ENCODE measurements at regions not wholly inside any gene's neighbourhood (a gene's known extent, or its start where the extent isn't known, plus 50 kb on each side); places are given as distances from the start of the nearest gene placed in this dataset.

DNA sequence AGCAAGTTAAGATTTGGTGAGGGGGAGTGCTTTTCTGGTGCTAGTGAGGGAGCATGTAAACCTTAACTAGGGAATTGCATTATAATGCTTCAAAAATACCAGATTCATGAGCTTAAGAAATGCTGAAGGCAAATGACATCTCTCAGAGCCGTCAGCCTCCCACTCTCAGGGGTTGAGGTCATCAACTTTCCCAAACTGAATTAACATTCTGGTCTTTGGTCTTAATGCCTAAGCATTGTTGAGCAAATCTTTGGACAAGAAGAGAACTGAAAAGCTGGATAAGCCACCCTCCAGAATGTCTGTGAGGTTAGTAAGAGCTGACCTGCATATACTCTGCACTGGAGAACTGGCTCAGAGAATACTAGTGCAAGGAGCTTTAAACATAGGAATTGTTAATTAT is 124.9 kb upstream of the GAP43 start:
- Histone ChIP-seq H3K4me3 (no peak overlapping the region), H3K36me3 (no peaks in the 10 kb centered on the region), H3K4me1 (no peaks in the 10 kb centered on the region), H3K27me3 (no peaks in the 10 kb centered on the region), H3K27ac (no peak overlapping the region), H3K9me3 (no peaks in the 10 kb centered on the region)
- 44 to 59% methylated on average over 1 of the region's 1 CpG for WGBS, 2 donors
- no peak for DNase-seq
- intact Hi-C loops (cut with DNase I), result no loop called here
- TF ChIP-seq, protein P1, sequence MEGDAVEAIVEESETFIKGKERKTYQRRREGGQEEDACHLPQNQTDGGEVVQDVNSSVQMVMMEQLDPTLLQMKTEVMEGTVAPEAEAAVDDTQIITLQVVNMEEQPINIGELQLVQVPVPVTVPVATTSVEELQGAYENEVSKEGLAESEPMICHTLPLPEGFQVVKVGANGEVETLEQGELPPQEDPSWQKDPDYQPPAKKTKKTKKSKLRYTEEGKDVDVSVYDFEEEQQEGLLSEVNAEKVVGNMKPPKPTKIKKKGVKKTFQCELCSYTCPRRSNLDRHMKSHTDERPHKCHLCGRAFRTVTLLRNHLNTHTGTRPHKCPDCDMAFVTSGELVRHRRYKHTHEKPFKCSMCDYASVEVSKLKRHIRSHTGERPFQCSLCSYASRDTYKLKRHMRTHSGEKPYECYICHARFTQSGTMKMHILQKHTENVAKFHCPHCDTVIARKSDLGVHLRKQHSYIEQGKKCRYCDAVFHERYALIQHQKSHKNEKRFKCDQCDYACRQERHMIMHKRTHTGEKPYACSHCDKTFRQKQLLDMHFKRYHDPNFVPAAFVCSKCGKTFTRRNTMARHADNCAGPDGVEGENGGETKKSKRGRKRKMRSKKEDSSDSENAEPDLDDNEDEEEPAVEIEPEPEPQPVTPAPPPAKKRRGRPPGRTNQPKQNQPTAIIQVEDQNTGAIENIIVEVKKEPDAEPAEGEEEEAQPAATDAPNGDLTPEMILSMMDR (IDR thresholded peaks at IDR 0.05), result no peak
- no peak for TF ChIP-seq POLR2A (IDR thresholded peaks at IDR 0.05)

GRCh38 chr3:115498898-115499297 is 124.4 kb upstream of the GAP43 start:
- TF ChIP-seq POLR2A (IDR thresholded peaks at IDR 0.05), result no peak
- TF ChIP-seq, protein P1 (IDR thresholded peaks at IDR 0.05), result no peak
- H3K27ac ChIP-seq, result no peak overlapping the region
- no peaks in the 10 kb centered on the region for H3K36me3 ChIP-seq
- no peaks in the 10 kb centered on the region for H3K4me1 ChIP-seq
- no peak for DNase-seq
- H3K9me3 ChIP-seq, result no peaks in the 10 kb centered on the region
- intact Hi-C loops (cut with DNase I), result no loop called here
- H3K27me3 ChIP-seq, result no peaks in the 10 kb centered on the region
- WGBS, 2 donors, result 57 to 60% methylated on average over 1 of the region's 1 CpG
- no peak overlapping the region for H3K4me3 ChIP-seq

GRCh38 chr3:115499666-115500065 is 123.6 kb upstream of the GAP43 start:
- H3K4me1 ChIP-seq, result no peaks in the 10 kb centered on the region

GRCh38 chr3:115500795-115501194 is 122.5 kb upstream of the GAP43 start:
- DNase-seq, result no peak
- H3K4me3 ChIP-seq, result no peak overlapping the region
- no peak overlapping the region for H3K27ac ChIP-seq
- TF ChIP-seq POLR2A (IDR thresholded peaks at IDR 0.05), result no peak
- TF ChIP-seq, protein P1 (IDR thresholded peaks at IDR 0.05), result no peak
- no peaks in the 10 kb centered on the region for H3K36me3 ChIP-seq
- H3K9me3 ChIP-seq, result no peaks in the 10 kb centered on the region
- WGBS, 2 donors, result 44% methylated on average over 2 of the region's 2 CpGs
- no peaks in the 10 kb centered on the region for H3K4me1 ChIP-seq
- H3K27me3 ChIP-seq, result no peaks in the 10 kb centered on the region
- intact Hi-C loops (cut with DNase I), result no loop called here

More at GRCh38 chr3:115499666-115500065, 123.6 kb upstream of the GAP43 start:
- Histone ChIP-seq H3K9me3 (no peaks in the 10 kb centered on the region), H3K27ac (no peak overlapping the region), H3K36me3 (no peaks in the 10 kb centered on the region), H3K4me3 (no peak overlapping the region), H3K27me3 (no peaks in the 10 kb centered on the region)
- TF ChIP-seq POLR2A (IDR thresholded peaks at IDR 0.05), result no peak
- TF ChIP-seq, protein P1 (IDR thresholded peaks at IDR 0.05), result no peak
- no peak for DNase-seq
- intact Hi-C loops (cut with DNase I), result no loop called here
- 67 to 74% methylated on average over 3 of the region's 3 CpGs for WGBS, 2 donors

GRCh38 chr3:115502128-115502527 is 121.2 kb upstream of the GAP43 start:
- Histone ChIP-seq H3K4me3 (no peak overlapping the region), H3K4me1 (no peaks in the 10 kb centered on the region), H3K27me3 (no peaks in the 10 kb centered on the region), H3K36me3 (no peaks in the 10 kb centered on the region), H3K27ac (no peak overlapping the region), H3K9me3 (no peaks in the 10 kb centered on the region)
- WGBS, 2 donors, result 71 to 83% methylated on average over 4 of the region's 4 CpGs
- intact Hi-C loops (cut with DNase I), result no loop called here
- TF ChIP-seq, protein P1 (IDR thresholded peaks at IDR 0.05), result no peak
- TF ChIP-seq POLR2A (IDR thresholded peaks at IDR 0.05), result no peak
- no peak for DNase-seq

Measured in esophagus squamous epithelium (tissue), 5 donors.